ENCODE measurements at regions not wholly inside any gene's neighbourhood (a gene's known extent, or its start where the extent isn't known, plus 50 kb on each side); places are given as distances from the start of the nearest gene placed in this dataset.

- DNase-seq (ENCODE audit: low spot score) (no peak), FAIRE-seq (no peak), ATAC-seq (no peak)
- Histone ChIP-seq H3K4me3 (replicated peaks in 1 of 3; ENCODE audit: insufficient read depth in 1 of 3, low read depth in 2 of 3, low read length in 3 of 3) (no peak overlapping the region), H3K79me2 (ENCODE audit: insufficient read depth, low read length) (no peaks in the 10 kb centered on the region), H3K36me3 (replicated peaks in 1 of 2; ENCODE audit: control insufficient read depth in 1 of 2, insufficient read depth in 2 of 2, low read length in 2 of 2) (no peaks in the 10 kb centered on the region), H3K27ac (ENCODE audit: extremely low read length, insufficient read depth, low read length) (no peak overlapping the region), H3K4me2 (ENCODE audit: low read depth, low read length) (no peak overlapping the region), H3K9me3 (ENCODE audit: low read length) (no peaks in the 10 kb centered on the region), H3K9ac (ENCODE audit: insufficient read depth, low read depth, low read length) (no peak overlapping the region), H3K4me1 (ENCODE audit: insufficient read depth, low read length) (no peaks in the 10 kb centered on the region), H3K27me3 (ENCODE audit: control insufficient read depth in 1 of 2, insufficient read depth in 2 of 2, low read length in 2 of 2) (no peaks in the 10 kb centered on the region), H4K20me1 (ENCODE audit: insufficient read depth, low read length) (no peaks in the 10 kb centered on the region), H2AFZ (ENCODE audit: low read length) (no peak overlapping the region)
- no TSS peak for BruUV-seq (replicated peaks)
- in situ Hi-C loops (cut with HindIII; ENCODE audit: extremely low pct_ligation_motif_present, low pct_unique_long_range_greater_than_20kb), result no loop called here
- TF ChIP-seq MBNL3 (CRISPR knock-in tag; conservative IDR thresholded peaks at IDR 0.05) (no peak), PRPF4 (IDR thresholded peaks at IDR 0.05; ENCODE audit: low read depth, low read length, poor library complexity, severe bottlenecking) (no peak), ZNF761 (CRISPR knock-in tag; conservative IDR thresholded peaks at IDR 0.05) (no peak), TAF1 (CRISPR knock-in tag; IDR thresholded peaks at IDR 0.05) (no peak), KAT8 (CRISPR knock-in tag; IDR thresholded peaks at IDR 0.05) (no peak), KDM5A (IDR thresholded peaks at IDR 0.05; ENCODE audit: borderline replicate concordance, low read length) (no peak), REPIN1 (CRISPR knock-in tag; IDR thresholded peaks at IDR 0.05; ENCODE audit: borderline replicate concordance, low read depth) (no peak), TFDP1 (CRISPR knock-in tag; IDR thresholded peaks at IDR 0.05; ENCODE audit: borderline replicate concordance) (no peak), CREB1 (IDR thresholded peaks at IDR 0.05) (no peak), CREB1 (CRISPR knock-in tag; IDR thresholded peaks at IDR 0.05) (no peak), EZH2 (conservative IDR thresholded peaks at IDR 0.05; ENCODE audit: low read depth, low read length) (no peak), ZHX1 (CRISPR knock-in tag; IDR thresholded peaks at IDR 0.05; ENCODE audit: low read depth) (no peak), HHEX (CRISPR knock-in tag; IDR thresholded peaks at IDR 0.05) (no peak), KLF16 (CRISPR knock-in tag; IDR thresholded peaks at IDR 0.05) (no peak), NONO (IDR thresholded peaks at IDR 0.05) (no peak), NONO (CRISPR knock-in tag; conservative IDR thresholded peaks at IDR 0.05) (no peak), FOXP4 (CRISPR knock-in tag; IDR thresholded peaks at IDR 0.05) (no peak), U2AF2 (IDR thresholded peaks at IDR 0.05; ENCODE audit: low read depth, low read length) (no peak), ZBTB2 (CRISPR knock-in tag; IDR thresholded peaks at IDR 0.05; ENCODE audit: low read depth) (no peak), FIP1L1 (IDR thresholded peaks at IDR 0.05; ENCODE audit: borderline replicate concordance, insufficient read depth, low read depth, low read length) (no peak)
- whole genome bisulfite sequencing (ENCODE audit: low lambda C conversion rate), result 0% methylated on average over 2 of the region's 4 CpGs
- CTCF ChIA-PET (ENCODE audit: low intra/inter-chr PET ratio, low total read pairs), result no interaction called here
- POLR2A ChIA-PET, result no interaction called here
- intact Hi-C loops (cut with micrococcal nuclease; ENCODE audit: unreplicated experiment), result no loop called here
Observed at GRCh38 chr5:158135682-158136179, 276.8 kb upstream of the CLINT1 start.
